ENCODE measurements at regions not wholly inside any gene's neighbourhood (a gene's known extent, or its start where the extent isn't known, plus 50 kb on each side); places are given as distances from the start of the nearest gene placed in this dataset.
A peak's percentile ranks its signal among the peaks of the same experiment; 100 is the strongest.
"Not testable (repeated sequence)": the region's sequence is repeated elsewhere in the genome, so short reads cannot be mapped to it uniquely, and the experiment has no call there.

GRCh38 chr2:145800151-145801091 is 1280.5 kb upstream of the ZEB2 start:
- no peak overlapping the region for H3K4me3 ChIP-seq
- TF ChIP-seq Cebpa-rat (IDR thresholded peaks at IDR 0.05), result no peak
- peaks cover 0 to 4% (median 0%) of the 10 kb centered on the region in 10 experiments; a peak in 5 of 20 replicates for H3K4me1 ChIP-seq
- H3K4me2 ChIP-seq, result no peak overlapping the region
- no peaks in the 10 kb centered on the region for H4K20me1 ChIP-seq
- H3K27me3 ChIP-seq, result no peaks in the 10 kb centered on the region
- no peak overlapping the region for H3K27ac ChIP-seq
- H3K36me3 ChIP-seq, result no peaks in the 10 kb centered on the region
- no peak overlapping the region for H3K9ac ChIP-seq
- peaks cover 0 to 8% (median 0%) of the 10 kb centered on the region in 11 experiments; a peak in 2 of 22 replicates for H3K9me3 ChIP-seq (replicated peaks in 1 of 11)

DNA sequence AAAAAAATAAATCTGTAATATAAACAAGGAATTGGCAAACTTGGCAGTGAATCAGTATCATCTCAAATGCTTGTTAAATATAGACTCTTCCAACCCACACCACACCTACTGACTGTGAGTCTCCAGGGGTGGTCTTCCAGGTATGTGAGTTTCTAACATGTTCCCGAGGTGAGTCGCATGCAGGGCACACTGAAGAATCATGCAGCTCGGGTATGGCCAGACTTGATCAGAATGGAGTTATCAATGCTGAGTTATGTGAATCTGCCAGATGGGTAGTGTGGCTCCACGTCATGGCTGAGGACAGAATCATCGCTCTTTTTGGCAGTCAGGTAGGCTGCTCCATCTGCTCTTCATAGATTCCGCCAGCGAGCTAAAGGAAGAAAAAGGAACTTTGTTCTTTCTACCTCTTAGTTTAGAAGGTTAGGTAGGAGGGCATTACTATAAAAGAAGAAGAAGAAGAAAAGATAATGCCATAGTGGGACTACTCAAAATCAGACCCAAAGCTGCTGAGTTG is 1279.7 kb upstream of the ZEB2 start:
- Histone ChIP-seq H3K27me3 (no peaks in the 10 kb centered on the region), H3K4me3 (no peak overlapping the region), H3K27ac (no peak overlapping the region), H3K9ac (no peak overlapping the region), H3K4me2 (no peak overlapping the region), H3K36me3 (no peaks in the 10 kb centered on the region), H3K4me1 (peaks cover 0 to 4% (median 0%) of the 10 kb centered on the region in 10 experiments; a peak in 5 of 20 replicates), H4K20me1 (no peaks in the 10 kb centered on the region), H3K9me3 (replicated peaks in 1 of 11) (peaks cover 0 to 8% (median 0%) of the 10 kb centered on the region in 11 experiments; a peak in 2 of 22 replicates)
- TF ChIP-seq Cebpa-rat (IDR thresholded peaks at IDR 0.05), result no peak

DNA sequence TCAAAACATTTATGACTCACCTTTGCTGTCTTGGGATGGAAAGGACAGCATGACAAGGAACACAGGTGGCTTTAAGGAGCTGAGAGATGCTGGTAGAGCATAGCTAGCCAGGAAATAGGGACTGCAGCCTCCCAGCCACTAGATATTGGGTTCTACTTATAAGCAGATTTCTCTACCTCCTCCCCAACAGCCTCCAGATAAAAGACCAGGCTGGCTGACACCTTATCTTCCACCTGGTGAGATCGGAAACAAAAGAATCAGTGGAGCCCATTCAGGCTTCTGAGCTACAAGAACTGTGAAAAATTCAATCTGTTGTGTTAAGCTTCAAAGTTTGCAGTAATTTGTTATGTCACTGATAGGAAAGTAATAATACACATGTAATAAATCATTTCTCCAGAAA is 1278.5 kb upstream of the ZEB2 start:
- Histone ChIP-seq H3K9me3 (replicated peaks in 1 of 11) (peaks cover 0 to 8% (median 0%) of the 10 kb centered on the region in 11 experiments; a peak in 2 of 22 replicates), H3K9ac (no peak overlapping the region), H3K4me3 (no peak overlapping the region), H3K36me3 (no peaks in the 10 kb centered on the region), H3K4me1 (peaks cover 0 to 4% (median 0%) of the 10 kb centered on the region in 10 experiments; a peak in 5 of 20 replicates), H3K4me2 (no peak overlapping the region), H4K20me1 (no peaks in the 10 kb centered on the region), H3K27ac (no peak overlapping the region), H3K27me3 (no peaks in the 10 kb centered on the region)
- TF ChIP-seq Cebpa-rat (IDR thresholded peaks at IDR 0.05), result no peak

DNA sequence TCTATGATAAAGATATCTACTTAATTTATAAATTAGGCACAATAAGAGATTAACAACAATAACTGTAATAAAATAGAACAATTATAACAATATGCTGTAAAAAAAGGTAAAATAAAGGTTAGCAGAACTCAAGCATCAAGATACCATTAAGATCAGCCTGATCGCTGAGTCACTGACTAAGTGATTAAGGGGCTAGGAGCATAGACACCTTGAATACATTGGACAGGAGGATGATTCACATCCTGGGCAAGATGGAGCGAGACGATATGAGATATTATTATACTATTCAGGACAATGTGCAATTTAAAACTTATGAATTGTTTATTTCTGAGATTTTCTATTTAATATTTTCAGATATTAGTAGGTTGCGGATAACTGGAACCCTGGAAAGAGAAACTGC is 1277.8 kb upstream of the ZEB2 start:
- H3K4me3 ChIP-seq, result no peak overlapping the region
- H3K27me3 ChIP-seq, result no peaks in the 10 kb centered on the region
- H3K27ac ChIP-seq, result no peak overlapping the region
- peaks cover 0 to 8% (median 0%) of the 10 kb centered on the region in 11 experiments; a peak in 2 of 22 replicates for H3K9me3 ChIP-seq (replicated peaks in 1 of 11)
- no peak overlapping the region for H3K4me2 ChIP-seq
- no peak overlapping the region for H3K9ac ChIP-seq
- H3K4me1 ChIP-seq, result peaks cover 0 to 4% (median 0%) of the 10 kb centered on the region in 10 experiments; a peak in 5 of 20 replicates
- no peak for TF ChIP-seq Cebpa-rat (IDR thresholded peaks at IDR 0.05)
- no peaks in the 10 kb centered on the region for H3K36me3 ChIP-seq
- H4K20me1 ChIP-seq, result no peaks in the 10 kb centered on the region

DNA sequence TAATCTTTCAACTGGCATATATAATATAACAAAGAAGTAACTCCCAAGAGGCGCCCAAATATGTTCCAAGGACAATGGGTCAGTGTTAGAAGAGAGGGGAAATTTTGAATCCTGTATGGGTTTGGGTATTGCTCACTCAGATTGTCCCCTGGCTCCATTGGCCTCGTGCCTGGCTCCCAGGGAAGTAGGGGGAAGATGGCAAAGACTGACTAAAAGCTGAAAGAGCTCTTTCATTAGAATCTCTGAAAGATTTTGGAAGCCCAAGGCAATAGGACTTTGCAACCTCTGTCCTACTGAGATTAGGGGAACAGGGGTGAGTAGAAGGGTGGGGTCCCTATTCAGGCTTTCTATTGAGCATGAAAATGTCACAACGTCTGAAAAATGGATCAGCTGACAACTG is 1272.8 kb upstream of the ZEB2 start:
- H3K4me1 ChIP-seq, result peaks cover 0 to 4% (median 0%) of the 10 kb centered on the region in 10 experiments; a peak in 4 of 20 replicates
- H3K27me3 ChIP-seq, result no peaks in the 10 kb centered on the region
- TF ChIP-seq Cebpa-rat (IDR thresholded peaks at IDR 0.05), result no peak

GRCh38 chr2:145789636-145790035 is 1269.7 kb upstream of the ZEB2 start:
- H3K27ac ChIP-seq, result no peak overlapping the region
- no peak overlapping the region for H3K4me2 ChIP-seq
- no peaks in the 10 kb centered on the region for H3K36me3 ChIP-seq
- peaks cover 0 to 12% (median 0%) of the 10 kb centered on the region in 10 experiments; a peak in 4 of 20 replicates for H3K4me1 ChIP-seq
- H3K4me3 ChIP-seq, result no peak overlapping the region
- no peak for TF ChIP-seq Cebpa-rat (IDR thresholded peaks at IDR 0.05)
- H4K20me1 ChIP-seq, result no peaks in the 10 kb centered on the region
- H3K9me3 ChIP-seq (replicated peaks in 1 of 11), result peaks cover 0 to 6% (median 0%) of the 10 kb centered on the region in 11 experiments; a peak in 3 of 22 replicates
- H3K27me3 ChIP-seq, result no peaks in the 10 kb centered on the region
- H3K9ac ChIP-seq, result no peak overlapping the region

More for the DNA sequence above, 1272.8 kb upstream of the ZEB2 start:
- H3K9ac ChIP-seq, result no peak overlapping the region
- no peaks in the 10 kb centered on the region for H4K20me1 ChIP-seq
- H3K27ac ChIP-seq, result no peak overlapping the region
- H3K4me2 ChIP-seq, result no peak overlapping the region
- H3K36me3 ChIP-seq, result no peaks in the 10 kb centered on the region
- H3K9me3 ChIP-seq (replicated peaks in 1 of 11), result 0 out of 22 replicates have a peak, but pooled peaks cover 0 to under 1% (median 0%) of the 10 kb centered on the region in 11 experiments
- no peak overlapping the region for H3K4me3 ChIP-seq

- H3K27me3 ChIP-seq; H4K20me1 ChIP-seq; H3K9ac ChIP-seq; H3K36me3 ChIP-seq; H3K4me3 ChIP-seq; H3K27ac ChIP-seq; H3K4me2 ChIP-seq; H3K9me3 ChIP-seq (replicated peaks in 1 of 11): not testable (repeated sequence)
- H3K4me1 ChIP-seq, result peaks cover 0 to 12% (median 0%) of the 10 kb centered on the region in 10 experiments; a peak in 4 of 20 replicates
These were observed 1267.9 kb upstream of the ZEB2 start for GRCh38 chr2:145787597-145788361.

DNA sequence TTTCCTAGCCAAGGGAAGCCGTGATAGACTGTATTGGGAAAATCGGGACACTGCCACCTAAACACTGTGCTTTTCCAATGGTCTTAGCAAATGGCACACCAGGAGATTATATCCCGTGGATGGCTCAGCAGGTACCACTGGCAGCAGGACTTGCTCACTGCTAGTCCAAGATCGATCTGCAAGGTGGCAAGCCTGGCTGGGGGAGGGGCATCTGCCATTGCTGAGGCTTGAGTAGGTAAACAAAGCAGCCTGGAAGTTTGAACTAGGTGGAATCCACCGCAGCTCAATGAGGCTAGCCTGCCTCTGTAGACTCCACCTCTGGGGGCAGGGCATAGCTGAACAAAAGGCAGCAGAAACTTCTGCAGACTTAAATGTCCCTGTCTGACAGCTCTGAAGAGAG is 1262.7 kb upstream of the ZEB2 start:
- peaks cover 0 to 12% (median 0%) of the 10 kb centered on the region in 10 experiments; a peak in 4 of 20 replicates for H3K4me1 ChIP-seq
- not testable (repeated sequence) for H4K20me1 ChIP-seq

GRCh38 chr2:145777914-145778313 is 1258.0 kb upstream of the ZEB2 start:
- no peak overlapping the region for H3K9ac ChIP-seq
- H4K20me1 ChIP-seq, result no peaks in the 10 kb centered on the region
- H3K27ac ChIP-seq, result peak overlapping the region in 1 of 11 experiments; percentile 8; a peak in 1 of 22 replicates
- no peak for TF ChIP-seq Cebpa-rat (IDR thresholded peaks at IDR 0.05)
- no peaks in the 10 kb centered on the region for H3K4me1 ChIP-seq
- no peak overlapping the region for H3K4me2 ChIP-seq
- no peaks in the 10 kb centered on the region for H3K9me3 ChIP-seq (replicated peaks in 1 of 11)
- no peaks in the 10 kb centered on the region for H3K36me3 ChIP-seq
- H3K27me3 ChIP-seq, result no peaks in the 10 kb centered on the region
- no peak overlapping the region for H3K4me3 ChIP-seq

More for the DNA sequence above, 1262.7 kb upstream of the ZEB2 start:
- not testable (repeated sequence) for H3K36me3 ChIP-seq; H3K9me3 ChIP-seq (replicated peaks in 1 of 11); H3K27me3 ChIP-seq; H3K27ac ChIP-seq; H3K4me2 ChIP-seq; H3K4me3 ChIP-seq; H3K9ac ChIP-seq
